ENCODE measurements at regions not wholly inside any gene's neighbourhood (a gene's known extent, or its start where the extent isn't known, plus 50 kb on each side); places are given as distances from the start of the nearest gene placed in this dataset.

DNA sequence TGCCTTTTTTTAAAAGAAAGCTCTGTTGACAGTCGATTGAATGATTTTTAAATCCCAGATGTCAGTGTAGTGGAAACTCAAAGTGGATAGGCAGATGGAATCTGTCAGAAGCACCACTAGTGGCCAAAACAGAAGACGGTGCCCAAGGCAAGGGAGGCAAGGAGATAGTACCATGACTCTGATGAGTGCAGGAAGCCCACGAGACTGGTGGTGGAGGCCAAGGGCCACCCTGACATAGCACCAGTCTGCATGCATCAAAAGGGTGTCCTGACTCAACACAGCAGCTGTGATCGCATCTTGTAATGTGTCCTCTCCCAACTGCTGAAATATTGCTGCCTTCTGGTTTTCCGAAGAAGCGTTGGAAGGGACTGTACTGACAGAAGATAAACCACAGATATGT, 124.1 kb upstream of the PAPPA2 start:
- TF ChIP-seq TCF4 (CRISPR knock-in tag; IDR thresholded peaks at IDR 0.05; ENCODE audit: borderline replicate concordance), result no peak
- TF ChIP-seq ZNF70 (CRISPR knock-in tag; IDR thresholded peaks at IDR 0.05), result no peak
- TF ChIP-seq OSR1 (CRISPR knock-in tag; IDR thresholded peaks at IDR 0.05), result no peak
- TF ChIP-seq, protein P1, sequence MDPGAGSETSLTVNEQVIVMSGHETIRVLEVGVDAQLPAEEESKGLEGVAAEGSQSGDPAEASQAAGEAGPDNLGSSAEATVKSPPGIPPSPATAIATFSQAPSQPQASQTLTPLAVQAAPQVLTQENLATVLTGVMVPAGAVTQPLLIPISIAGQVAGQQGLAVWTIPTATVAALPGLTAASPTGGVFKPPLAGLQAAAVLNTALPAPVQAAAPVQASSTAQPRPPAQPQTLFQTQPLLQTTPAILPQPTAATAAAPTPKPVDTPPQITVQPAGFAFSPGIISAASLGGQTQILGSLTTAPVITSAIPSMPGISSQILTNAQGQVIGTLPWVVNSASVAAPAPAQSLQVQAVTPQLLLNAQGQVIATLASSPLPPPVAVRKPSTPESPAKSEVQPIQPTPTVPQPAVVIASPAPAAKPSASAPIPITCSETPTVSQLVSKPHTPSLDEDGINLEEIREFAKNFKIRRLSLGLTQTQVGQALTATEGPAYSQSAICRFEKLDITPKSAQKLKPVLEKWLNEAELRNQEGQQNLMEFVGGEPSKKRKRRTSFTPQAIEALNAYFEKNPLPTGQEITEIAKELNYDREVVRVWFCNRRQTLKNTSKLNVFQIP (CRISPR knock-in tag; IDR thresholded peaks at IDR 0.05; ENCODE audit: borderline replicate concordance, low read depth), result no peak
- TF ChIP-seq SNAI2 (CRISPR knock-in tag; IDR thresholded peaks at IDR 0.05), result no peak
- TF ChIP-seq PATZ1 (CRISPR knock-in tag; IDR thresholded peaks at IDR 0.05; ENCODE audit: borderline replicate concordance), result no peak
- TF ChIP-seq, protein P2, sequence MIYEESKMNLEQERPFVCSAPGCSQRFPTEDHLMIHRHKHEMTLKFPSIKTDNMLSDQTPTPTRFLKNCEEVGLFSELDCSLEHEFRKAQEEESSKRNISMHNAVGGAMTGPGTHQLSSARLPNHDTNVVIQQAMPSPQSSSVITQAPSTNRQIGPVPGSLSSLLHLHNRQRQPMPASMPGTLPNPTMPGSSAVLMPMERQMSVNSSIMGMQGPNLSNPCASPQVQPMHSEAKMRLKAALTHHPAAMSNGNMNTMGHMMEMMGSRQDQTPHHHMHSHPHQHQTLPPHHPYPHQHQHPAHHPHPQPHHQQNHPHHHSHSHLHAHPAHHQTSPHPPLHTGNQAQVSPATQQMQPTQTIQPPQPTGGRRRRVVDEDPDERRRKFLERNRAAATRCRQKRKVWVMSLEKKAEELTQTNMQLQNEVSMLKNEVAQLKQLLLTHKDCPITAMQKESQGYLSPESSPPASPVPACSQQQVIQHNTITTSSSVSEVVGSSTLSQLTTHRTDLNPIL (CRISPR knock-in tag; IDR thresholded peaks at IDR 0.05; ENCODE audit: low read depth), result no peak
- TF ChIP-seq ZNF8 (CRISPR knock-in tag; IDR thresholded peaks at IDR 0.05), result no peak
- TF ChIP-seq ZFP30 (CRISPR knock-in tag; IDR thresholded peaks at IDR 0.05), result no peak
- TF ChIP-seq ISL1 (CRISPR knock-in tag; IDR thresholded peaks at IDR 0.05), result no peak
- TF ChIP-seq RARB (CRISPR knock-in tag; IDR thresholded peaks at IDR 0.05), result no peak
- no peak for TF ChIP-seq CSDC2 (CRISPR knock-in tag; IDR thresholded peaks at IDR 0.05)
- no peak for TF ChIP-seq CSRNP3 (CRISPR knock-in tag; IDR thresholded peaks at IDR 0.05)
- no peak for TF ChIP-seq ZFP3 (CRISPR knock-in tag; IDR thresholded peaks at IDR 0.05)
- no peak for TF ChIP-seq TOX (CRISPR knock-in tag; IDR thresholded peaks at IDR 0.05; ENCODE audit: borderline replicate concordance)
- TF ChIP-seq ZNF565 (CRISPR knock-in tag; conservative IDR thresholded peaks at IDR 0.05; ENCODE audit: low read depth), result no peak
- TF ChIP-seq ZC3H10 (CRISPR knock-in tag; IDR thresholded peaks at IDR 0.05), result no peak
- no peak for TF ChIP-seq ARNTL (CRISPR knock-in tag; IDR thresholded peaks at IDR 0.05; ENCODE audit: borderline replicate concordance, low read depth)
- no peak for ATAC-seq

DNA sequence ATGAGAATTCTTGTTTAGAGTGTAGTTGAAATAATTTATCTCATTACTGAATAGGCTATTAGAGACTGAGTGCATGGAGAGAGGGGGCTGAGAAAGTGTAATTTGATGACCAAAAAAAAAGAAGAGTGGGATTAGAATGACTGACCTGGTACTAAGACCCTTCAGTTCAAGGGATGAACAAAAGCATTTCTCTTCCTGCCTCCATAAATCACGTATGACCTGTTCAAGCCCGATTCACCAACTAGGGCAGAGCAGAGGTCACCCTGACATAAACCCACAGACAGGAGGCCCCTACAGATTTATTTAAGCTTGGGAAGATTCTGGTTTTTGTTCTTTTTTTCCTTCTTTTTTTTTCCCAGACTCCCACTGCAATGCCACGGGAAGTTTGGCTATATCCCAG, 123.7 kb upstream of the COP1 start:
- ATAC-seq, result no peak

More for the DNA sequence above, 123.7 kb upstream of the COP1 start:
- TF ChIP-seq PATZ1 (CRISPR knock-in tag; IDR thresholded peaks at IDR 0.05; ENCODE audit: borderline replicate concordance), result no peak
- no peak for TF ChIP-seq CSRNP3 (CRISPR knock-in tag; IDR thresholded peaks at IDR 0.05)
- TF ChIP-seq ZFP30 (CRISPR knock-in tag; IDR thresholded peaks at IDR 0.05), result no peak
- no peak for TF ChIP-seq ZFP3 (CRISPR knock-in tag; IDR thresholded peaks at IDR 0.05)
- no peak for TF ChIP-seq TCF4 (CRISPR knock-in tag; IDR thresholded peaks at IDR 0.05; ENCODE audit: borderline replicate concordance)
- no peak for TF ChIP-seq TOX (CRISPR knock-in tag; IDR thresholded peaks at IDR 0.05; ENCODE audit: borderline replicate concordance)
- TF ChIP-seq, protein P1 (CRISPR knock-in tag; IDR thresholded peaks at IDR 0.05; ENCODE audit: borderline replicate concordance, low read depth), result no peak
- TF ChIP-seq ZNF565 (CRISPR knock-in tag; conservative IDR thresholded peaks at IDR 0.05; ENCODE audit: low read depth), result no peak
- TF ChIP-seq BACH2 (CRISPR knock-in tag; IDR thresholded peaks at IDR 0.05; ENCODE audit: borderline replicate concordance), result no peak
- TF ChIP-seq ZC3H10 (CRISPR knock-in tag; IDR thresholded peaks at IDR 0.05), result no peak
- TF ChIP-seq, protein P2 (CRISPR knock-in tag; IDR thresholded peaks at IDR 0.05; ENCODE audit: low read depth), result no peak
- no peak for TF ChIP-seq CSDC2 (CRISPR knock-in tag; IDR thresholded peaks at IDR 0.05)
- TF ChIP-seq ISL1 (CRISPR knock-in tag; IDR thresholded peaks at IDR 0.05), result no peak
- no peak for TF ChIP-seq OSR1 (CRISPR knock-in tag; IDR thresholded peaks at IDR 0.05)
- no peak for TF ChIP-seq SNAI2 (CRISPR knock-in tag; IDR thresholded peaks at IDR 0.05)

Measured in SK-N-SH treated with all-trans-retinoic acid at 6 μM for 48 hours (cell line).